Mammary epithelial cell (primary cell): ENCODE measurements at regions not wholly inside any gene's neighbourhood (a gene's known extent, or its start where the extent isn't known, plus 50 kb on each side); places are given as distances from the start of the nearest gene placed in this dataset.

Source experiments
- CTCF ChIP-seq, 2 donors: IDR thresholded peaks in 1 of 2; conservative IDR thresholded peaks in 1 of 2; 2 replicates each; pipeline ENCODE4 v1.5.1; 2011 to 2012; ENCODE audit warnings: inconsistent platforms in 2 of 2, low read length in 2 of 2, mild to moderate bottlenecking in 2 of 2, control low read depth in 1 of 2, low read depth in 1 of 2; ENCODE audit not compliant: insufficient read depth in 1 of 2; ENCODE audit errors: extremely low read depth in 1 of 2
- EZH2 ChIP-seq: IDR thresholded peaks from 2 replicates; pipeline ENCODE4 v1.6.1; 2012; ENCODE audit warnings: low read length, inconsistent platforms, borderline replicate concordance

- no peak for TF ChIP-seq CTCF (conservative IDR thresholded peaks at IDR 0.05 in 1 of 2, IDR thresholded peaks at IDR 0.05 in 1 of 2; ENCODE audit: extremely low read depth in 1 of 2, insufficient read depth in 1 of 2, low read depth in 1 of 2, low read length in 2 of 2)
- TF ChIP-seq EZH2 = no peak
Measured at GRCh38 chr21:39121600-39122355, 61.5 kb downstream of the PSMG1 start.
